LNCAP (cell line): ENCODE measurements at regions not wholly inside any gene's neighbourhood (a gene's known extent, or its start where the extent isn't known, plus 50 kb on each side); places are given as distances from the start of the nearest gene placed in this dataset.

Experiments
- TF ChIP-seq, protein P1 (sequence below): fragments of 450-650 bp; IDR thresholded peaks from 2 replicates; pipeline ENCODE4 v1.5.1; 2017; ENCODE audit warnings: mild to moderate bottlenecking

DNA sequence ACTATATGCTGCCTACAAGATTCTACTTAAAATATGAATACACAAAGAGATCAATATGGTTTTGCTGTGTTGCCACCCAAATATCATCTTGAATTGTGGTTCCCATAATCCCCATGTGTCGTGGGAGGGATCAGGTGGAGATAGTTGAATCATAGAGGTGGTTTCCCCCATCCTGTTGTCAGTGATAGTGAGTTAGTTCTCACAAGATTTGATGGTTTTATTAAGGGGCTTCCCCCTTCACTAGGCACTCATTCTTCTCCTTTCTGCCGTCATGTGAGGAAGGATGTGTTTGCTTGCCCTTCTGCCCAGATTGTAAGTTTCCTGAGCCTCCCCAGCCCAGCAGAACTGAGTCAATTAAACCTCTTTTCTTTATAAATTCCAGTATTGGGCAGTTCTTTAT, 654.4 kb upstream of the NR5A2 start:
- TF ChIP-seq, protein P1, sequence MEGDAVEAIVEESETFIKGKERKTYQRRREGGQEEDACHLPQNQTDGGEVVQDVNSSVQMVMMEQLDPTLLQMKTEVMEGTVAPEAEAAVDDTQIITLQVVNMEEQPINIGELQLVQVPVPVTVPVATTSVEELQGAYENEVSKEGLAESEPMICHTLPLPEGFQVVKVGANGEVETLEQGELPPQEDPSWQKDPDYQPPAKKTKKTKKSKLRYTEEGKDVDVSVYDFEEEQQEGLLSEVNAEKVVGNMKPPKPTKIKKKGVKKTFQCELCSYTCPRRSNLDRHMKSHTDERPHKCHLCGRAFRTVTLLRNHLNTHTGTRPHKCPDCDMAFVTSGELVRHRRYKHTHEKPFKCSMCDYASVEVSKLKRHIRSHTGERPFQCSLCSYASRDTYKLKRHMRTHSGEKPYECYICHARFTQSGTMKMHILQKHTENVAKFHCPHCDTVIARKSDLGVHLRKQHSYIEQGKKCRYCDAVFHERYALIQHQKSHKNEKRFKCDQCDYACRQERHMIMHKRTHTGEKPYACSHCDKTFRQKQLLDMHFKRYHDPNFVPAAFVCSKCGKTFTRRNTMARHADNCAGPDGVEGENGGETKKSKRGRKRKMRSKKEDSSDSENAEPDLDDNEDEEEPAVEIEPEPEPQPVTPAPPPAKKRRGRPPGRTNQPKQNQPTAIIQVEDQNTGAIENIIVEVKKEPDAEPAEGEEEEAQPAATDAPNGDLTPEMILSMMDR, result no peak

DNA sequence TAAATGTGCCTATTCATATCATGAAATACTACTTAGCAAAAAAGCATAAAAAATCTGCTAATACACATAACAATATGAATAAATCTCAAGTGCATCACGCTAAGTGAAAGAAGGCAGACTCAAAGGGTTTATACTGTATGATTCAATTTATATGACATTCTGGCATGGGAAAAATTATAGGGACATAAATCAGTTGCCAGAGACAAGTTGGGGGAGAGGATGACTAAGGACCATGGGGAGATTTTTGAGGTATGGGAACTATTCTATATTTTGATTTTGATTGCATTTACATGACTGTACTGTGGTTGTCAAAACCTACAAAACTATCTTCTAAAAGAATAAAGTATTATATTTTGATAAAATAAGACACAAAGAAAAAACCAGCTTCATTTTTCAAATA, 650.3 kb upstream of the NR5A2 start:
- TF ChIP-seq, protein P1, result no peak

DNA sequence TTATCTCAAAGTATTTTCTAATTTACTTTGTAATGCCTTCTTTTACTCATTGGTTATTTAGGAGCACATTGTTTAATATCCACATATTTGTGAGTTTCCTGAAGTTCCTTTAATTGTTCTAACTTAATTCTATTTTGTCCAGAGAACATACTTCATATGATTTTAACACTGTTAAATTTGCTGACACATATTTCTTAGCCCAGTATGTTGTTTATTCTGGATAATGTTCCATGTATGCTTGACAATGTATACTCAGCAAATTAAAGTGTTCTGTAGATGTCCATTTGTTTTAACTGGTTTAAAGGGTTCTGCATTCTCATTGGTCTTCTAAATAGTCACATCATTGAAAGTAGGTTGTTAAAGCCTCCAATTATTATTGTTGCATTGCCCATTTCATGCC, 643.7 kb upstream of the NR5A2 start:
- TF ChIP-seq, protein P1, result no peak

DNA sequence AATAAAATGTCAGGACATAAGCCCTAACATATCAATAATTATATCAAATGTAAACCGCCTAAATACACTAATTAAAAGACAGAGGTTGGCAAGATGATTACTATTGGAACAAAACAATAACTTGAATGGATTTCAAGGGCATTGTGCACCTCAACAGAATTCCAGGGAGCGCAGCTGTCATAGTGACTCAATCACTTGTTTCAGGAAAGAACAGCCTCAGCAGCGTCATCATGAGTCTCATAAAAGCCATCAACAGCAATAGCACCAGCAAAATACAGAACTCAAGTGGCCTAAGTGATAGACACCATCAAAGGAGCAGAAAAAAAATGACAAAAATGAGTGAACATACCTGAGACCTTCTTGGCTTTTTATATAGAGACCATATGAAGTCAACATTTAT, 632.7 kb upstream of the NR5A2 start:
- TF ChIP-seq, protein P1, result no peak

DNA sequence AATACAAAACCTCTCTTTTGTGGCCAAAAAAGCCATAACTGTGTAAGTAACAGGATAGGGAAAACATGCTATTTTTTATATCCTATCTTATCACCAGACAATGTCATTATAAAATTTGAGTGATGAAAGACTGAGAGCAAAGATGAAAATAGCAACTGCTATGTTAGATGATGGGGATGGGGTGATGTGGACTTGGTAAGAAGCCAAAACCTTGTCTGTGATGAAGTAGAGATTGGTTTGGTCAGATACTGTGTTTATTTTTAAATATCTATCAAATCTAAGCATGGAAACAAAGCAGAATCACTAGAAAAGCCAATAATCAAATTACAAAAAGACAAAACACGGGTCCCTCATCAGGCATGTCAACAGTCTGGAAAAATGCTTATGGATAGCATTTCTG, 631.1 kb upstream of the NR5A2 start:
- TF ChIP-seq, protein P1, result no peak

DNA sequence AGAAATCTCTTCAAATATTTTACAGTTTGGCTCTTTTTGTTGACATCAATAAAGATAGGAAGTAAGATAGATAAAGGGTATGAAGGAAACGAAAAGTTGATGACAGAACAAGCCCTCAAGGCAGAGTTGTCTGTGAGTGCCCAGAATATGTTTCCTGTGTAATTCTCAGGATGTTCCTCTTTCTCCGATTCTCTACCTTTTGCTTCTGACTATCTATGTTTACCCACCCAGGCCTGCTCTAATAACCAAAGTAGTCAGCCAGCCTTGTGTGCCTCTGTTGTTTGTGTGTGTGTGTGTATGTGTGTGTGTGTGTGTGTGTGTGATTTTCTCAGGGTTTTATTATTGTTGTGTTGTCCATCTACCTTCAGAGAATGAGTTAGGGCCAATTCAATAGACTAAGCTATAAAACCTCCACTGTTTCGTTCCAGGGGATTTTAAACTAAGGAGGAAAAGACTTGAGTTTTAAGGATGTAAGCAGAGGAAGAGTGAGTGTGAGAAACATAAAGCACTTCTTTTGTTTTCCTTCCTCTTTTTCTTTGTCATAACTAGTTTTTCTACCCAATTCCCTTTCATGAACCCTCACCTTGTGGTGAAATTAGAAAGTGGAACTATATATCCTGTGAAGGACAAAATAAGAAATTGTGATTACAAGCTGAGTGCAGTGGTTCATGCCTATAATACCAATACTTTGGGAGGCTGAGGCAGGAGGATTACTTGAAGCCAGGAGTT, 627.4 kb upstream of the NR5A2 start:
- TF ChIP-seq, protein P1, result no peak

DNA sequence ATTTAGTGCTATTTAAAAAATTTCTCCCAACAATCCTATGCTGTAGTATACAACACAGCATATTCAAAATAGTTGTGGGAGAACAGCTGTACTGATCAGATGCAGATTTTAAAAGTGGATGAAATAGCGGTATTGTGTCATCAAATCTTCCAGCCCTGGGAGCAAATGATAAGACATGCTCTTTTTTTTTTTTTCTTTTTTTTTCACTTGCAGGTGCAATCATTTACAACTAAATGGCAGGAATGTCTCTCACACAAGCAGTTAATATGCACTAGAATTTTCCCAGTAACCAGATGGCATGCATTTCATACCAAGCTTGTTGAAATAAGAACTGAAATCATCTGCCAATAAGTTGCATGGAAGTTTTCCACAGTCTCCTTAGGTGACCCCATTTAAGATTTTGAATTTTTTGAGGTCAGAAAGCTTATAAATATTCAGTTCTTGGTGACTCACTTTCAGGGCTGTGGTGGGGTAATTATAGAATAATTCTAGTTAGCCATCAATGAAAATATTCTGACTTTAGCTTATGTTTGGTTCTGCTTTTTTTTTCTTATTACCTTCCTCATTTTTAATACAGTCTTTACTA, 623.9 kb upstream of the NR5A2 start:
- TF ChIP-seq, protein P1, result no peak
